SH-SY5Y (cell line): ENCODE measurements at regions not wholly inside any gene's neighbourhood (a gene's known extent, or its start where the extent isn't known, plus 50 kb on each side); places are given as distances from the start of the nearest gene placed in this dataset.

Experiments
- GATA2 ChIP-seq: IDR thresholded peaks from 2 replicates; pipeline ENCODE4 v1.6.1; 2011; ENCODE audit warnings: mild to moderate bottlenecking, low read depth, low read length
- GATA3 ChIP-seq: IDR thresholded peaks from 2 replicates; pipeline ENCODE4 v1.6.1; 2011; ENCODE audit warnings: low read depth, mild to moderate bottlenecking, low read length, moderate library complexity

- TF ChIP-seq GATA2: no peak
- TF ChIP-seq GATA3: no peak
These were observed 119.6 kb upstream of the NPY start for GRCh38 chr7:24164401-24164800.
